ENCODE measurements at regions not wholly inside any gene's neighbourhood (a gene's known extent, or its start where the extent isn't known, plus 50 kb on each side); places are given as distances from the start of the nearest gene placed in this dataset.

GRCh38 chr5:107293541-107294210 lies 377.1 kb downstream of the EFNA5 start:
- H3K4me3 ChIP-seq (ENCODE audit: low read length): no peak overlapping the region
- H3K27me3 ChIP-seq (ENCODE audit: insufficient read depth, low read length): no peaks in the 10 kb centered on the region
- H3K9ac ChIP-seq (ENCODE audit: low read depth, low read length): no peak overlapping the region
- 0 out of 2 replicates have a peak, but pooled peaks cover 2% of the 10 kb centered on the region for H3K4me1 ChIP-seq (ENCODE audit: insufficient read depth, low read length)
- no peak overlapping the region for H3K27ac ChIP-seq (ENCODE audit: low read length)
- H3K9me3 ChIP-seq (ENCODE audit: insufficient read depth, low read depth, low read length): no peaks in the 10 kb centered on the region
- no peaks in the 10 kb centered on the region for H3K36me3 ChIP-seq (ENCODE audit: insufficient read depth, low read depth, low read length)

- Histone ChIP-seq H3K4me1 (ENCODE audit: insufficient read depth, low read length) (0 out of 2 replicates have a peak, but pooled peaks cover 2% of the 10 kb centered on the region), H3K9me3 (ENCODE audit: insufficient read depth, low read depth, low read length) (no peaks in the 10 kb centered on the region), H3K27me3 (ENCODE audit: insufficient read depth, low read length) (no peaks in the 10 kb centered on the region), H3K36me3 (ENCODE audit: insufficient read depth, low read depth, low read length) (no peaks in the 10 kb centered on the region), H3K9ac (ENCODE audit: low read depth, low read length) (no peak overlapping the region), H3K4me3 (ENCODE audit: low read length) (no peak overlapping the region), H3K27ac (ENCODE audit: low read length) (no peak overlapping the region)
Observed at GRCh38 chr5:107291866-107292265, 378.9 kb downstream of the EFNA5 start.

- H3K4me1 ChIP-seq (ENCODE audit: insufficient read depth, low read length): no peaks in the 10 kb centered on the region
- H3K4me3 ChIP-seq (ENCODE audit: low read length): no peak overlapping the region
- no peaks in the 10 kb centered on the region for H3K27me3 ChIP-seq (ENCODE audit: insufficient read depth, low read length)
- H3K9me3 ChIP-seq (ENCODE audit: insufficient read depth, low read depth, low read length): no peaks in the 10 kb centered on the region
- no peak overlapping the region for H3K27ac ChIP-seq (ENCODE audit: low read length)
- no peaks in the 10 kb centered on the region for H3K36me3 ChIP-seq (ENCODE audit: insufficient read depth, low read depth, low read length)
- H3K9ac ChIP-seq (ENCODE audit: low read depth, low read length): no peak overlapping the region
Observed at GRCh38 chr5:107290780-107291398, 379.8 kb downstream of the EFNA5 start.

GRCh38 chr5:107289030-107289714 lies 381.6 kb downstream of the EFNA5 start:
- Histone ChIP-seq H3K4me3 (ENCODE audit: low read length) (no peak overlapping the region), H3K27me3 (ENCODE audit: insufficient read depth, low read length) (no peaks in the 10 kb centered on the region), H3K9me3 (ENCODE audit: insufficient read depth, low read depth, low read length) (no peaks in the 10 kb centered on the region), H3K36me3 (ENCODE audit: insufficient read depth, low read depth, low read length) (no peaks in the 10 kb centered on the region), H3K9ac (ENCODE audit: low read depth, low read length) (no peak overlapping the region), H3K27ac (ENCODE audit: low read length) (no peak overlapping the region), H3K4me1 (ENCODE audit: insufficient read depth, low read length) (no peaks in the 10 kb centered on the region)

- Histone ChIP-seq H3K4me1 (ENCODE audit: insufficient read depth, low read length) (no peaks in the 10 kb centered on the region), H3K4me3 (ENCODE audit: low read length) (no peak overlapping the region), H3K9me3 (ENCODE audit: insufficient read depth, low read depth, low read length) (no peaks in the 10 kb centered on the region), H3K36me3 (ENCODE audit: insufficient read depth, low read depth, low read length) (no peaks in the 10 kb centered on the region), H3K9ac (ENCODE audit: low read depth, low read length) (no peak overlapping the region), H3K27me3 (ENCODE audit: insufficient read depth, low read length) (no peaks in the 10 kb centered on the region), H3K27ac (ENCODE audit: low read length) (no peak overlapping the region)
Observed at GRCh38 chr5:107286447-107287098, 384.2 kb downstream of the EFNA5 start.

GRCh38 chr5:107285772-107286171 lies 385.0 kb downstream of the EFNA5 start:
- no peak overlapping the region for H3K4me3 ChIP-seq (ENCODE audit: low read length)
- H3K4me1 ChIP-seq (ENCODE audit: insufficient read depth, low read length): no peaks in the 10 kb centered on the region
- H3K9me3 ChIP-seq (ENCODE audit: insufficient read depth, low read depth, low read length): no peaks in the 10 kb centered on the region
- no peaks in the 10 kb centered on the region for H3K27me3 ChIP-seq (ENCODE audit: insufficient read depth, low read length)
- no peaks in the 10 kb centered on the region for H3K36me3 ChIP-seq (ENCODE audit: insufficient read depth, low read depth, low read length)
- no peak overlapping the region for H3K9ac ChIP-seq (ENCODE audit: low read depth, low read length)
- no peak overlapping the region for H3K27ac ChIP-seq (ENCODE audit: low read length)

GRCh38 chr5:107284822-107285525 lies 385.8 kb downstream of the EFNA5 start:
- H3K36me3 ChIP-seq (ENCODE audit: insufficient read depth, low read depth, low read length): no peaks in the 10 kb centered on the region
- no peak overlapping the region for H3K9ac ChIP-seq (ENCODE audit: low read depth, low read length)
- H3K9me3 ChIP-seq (ENCODE audit: insufficient read depth, low read depth, low read length): no peaks in the 10 kb centered on the region
- no peaks in the 10 kb centered on the region for H3K27me3 ChIP-seq (ENCODE audit: insufficient read depth, low read length)
- no peak overlapping the region for H3K27ac ChIP-seq (ENCODE audit: low read length)
- no peaks in the 10 kb centered on the region for H3K4me1 ChIP-seq (ENCODE audit: insufficient read depth, low read length)
- no peak overlapping the region for H3K4me3 ChIP-seq (ENCODE audit: low read length)

GRCh38 chr5:107282061-107282460 lies 388.7 kb downstream of the EFNA5 start:
- Histone ChIP-seq H3K4me3 (ENCODE audit: low read length) (no peak overlapping the region), H3K36me3 (ENCODE audit: insufficient read depth, low read depth, low read length) (no peaks in the 10 kb centered on the region), H3K27ac (ENCODE audit: low read length) (no peak overlapping the region), H3K9ac (ENCODE audit: low read depth, low read length) (no peak overlapping the region), H3K4me1 (ENCODE audit: insufficient read depth, low read length) (no peaks in the 10 kb centered on the region), H3K27me3 (ENCODE audit: insufficient read depth, low read length) (no peaks in the 10 kb centered on the region), H3K9me3 (ENCODE audit: insufficient read depth, low read depth, low read length) (no peaks in the 10 kb centered on the region)

- no peak overlapping the region for H3K9ac ChIP-seq (ENCODE audit: low read depth, low read length)
- H3K27me3 ChIP-seq (ENCODE audit: insufficient read depth, low read length): no peaks in the 10 kb centered on the region
- no peaks in the 10 kb centered on the region for H3K4me1 ChIP-seq (ENCODE audit: insufficient read depth, low read length)
- no peak overlapping the region for H3K4me3 ChIP-seq (ENCODE audit: low read length)
- H3K9me3 ChIP-seq (ENCODE audit: insufficient read depth, low read depth, low read length): no peaks in the 10 kb centered on the region
- no peak overlapping the region for H3K27ac ChIP-seq (ENCODE audit: low read length)
- no peaks in the 10 kb centered on the region for H3K36me3 ChIP-seq (ENCODE audit: insufficient read depth, low read depth, low read length)
Observed at GRCh38 chr5:107278774-107279173, 392.0 kb downstream of the EFNA5 start.

GRCh38 chr5:107277485-107278125 lies 393.1 kb downstream of the EFNA5 start:
- Histone ChIP-seq H3K9ac (ENCODE audit: low read depth, low read length) (no peak overlapping the region), H3K4me3 (ENCODE audit: low read length) (no peak overlapping the region), H3K36me3 (ENCODE audit: insufficient read depth, low read depth, low read length) (no peaks in the 10 kb centered on the region), H3K4me1 (ENCODE audit: insufficient read depth, low read length) (no peaks in the 10 kb centered on the region), H3K27ac (ENCODE audit: low read length) (no peak overlapping the region), H3K27me3 (ENCODE audit: insufficient read depth, low read length) (no peaks in the 10 kb centered on the region), H3K9me3 (ENCODE audit: insufficient read depth, low read depth, low read length) (no peaks in the 10 kb centered on the region)

- H3K36me3 ChIP-seq (ENCODE audit: insufficient read depth, low read depth, low read length): no peaks in the 10 kb centered on the region
- H3K9me3 ChIP-seq (ENCODE audit: insufficient read depth, low read depth, low read length): no peaks in the 10 kb centered on the region
- H3K9ac ChIP-seq (ENCODE audit: low read depth, low read length): no peak overlapping the region
- peaks cover 8% of the 10 kb centered on the region for H3K4me1 ChIP-seq (ENCODE audit: insufficient read depth, low read length)
- H3K27ac ChIP-seq (ENCODE audit: low read length): no peak overlapping the region
- no peak overlapping the region for H3K4me3 ChIP-seq (ENCODE audit: low read length)
- no peaks in the 10 kb centered on the region for H3K27me3 ChIP-seq (ENCODE audit: insufficient read depth, low read length)
Observed at GRCh38 chr5:107275333-107275732, 395.4 kb downstream of the EFNA5 start.

Measured in iPS-20b (cell line).